Hepatocyte (in vitro differentiated cells): ENCODE measurements at regions not wholly inside any gene's neighbourhood (a gene's known extent, or its start where the extent isn't known, plus 50 kb on each side); places are given as distances from the start of the nearest gene placed in this dataset.

Source experiments
- DNase-seq: peaks from one replicate; pipeline ENCODE4 v3.0.0-alpha.2; 2016; ENCODE audit warnings: low spot score
- H2AFZ ChIP-seq: fragments of 200-600 bp; sonication (generic); 2 replicates; pipeline ENCODE4 v1.6.0; 2016; ENCODE audit warnings: antibody characterized with exemption, mild to moderate bottlenecking
- H3K27ac ChIP-seq: fragments of 200-600 bp; sonication (generic); 2 replicates; pipeline ENCODE4 v1.5.1; 2016; ENCODE audit warnings: mild to moderate bottlenecking
- H3K27me3 ChIP-seq: fragments of 200-600 bp; sonication (generic); 2 replicates; pipeline ENCODE4 v1.6.1; 2016
- H3K36me3 ChIP-seq: fragments of 200-600 bp; sonication (generic); replicated peaks from 2 replicates; pipeline ENCODE4 v1.5.1; 2016; ENCODE audit warnings: low read depth; ENCODE audit not compliant: insufficient read depth
- H3K4me1 ChIP-seq: fragments of 200-600 bp; sonication (generic); 2 replicates; pipeline ENCODE4 v1.5.1; 2016; ENCODE audit warnings: mild to moderate bottlenecking, moderate library complexity; ENCODE audit not compliant: insufficient read depth
- H3K4me2 ChIP-seq: fragments of 200-600 bp; sonication (generic); 2 replicates; pipeline ENCODE4 v1.6.0; 2016
- H3K4me3 ChIP-seq: fragments of 200-600 bp; sonication (generic); 2 replicates; pipeline ENCODE4 v1.5.1; 2016; ENCODE audit warnings: mild to moderate bottlenecking
- H3K79me2 ChIP-seq: fragments of 200-600 bp; sonication (generic); 2 replicates; pipeline ENCODE4 v1.6.0; 2017; ENCODE audit warnings: mild to moderate bottlenecking
- H3K9me2 ChIP-seq: fragments of 200-600 bp; sonication (generic); replicated peaks from 2 replicates; pipeline ENCODE4 v1.6.0; 2017; ENCODE audit warnings: mild to moderate bottlenecking; ENCODE audit not compliant: insufficient read depth
- H3K9me3 ChIP-seq: fragments of 200-600 bp; sonication (generic); 2 replicates; pipeline ENCODE4 v1.5.1; 2016; ENCODE audit warnings: low read depth, mild to moderate bottlenecking
- H4K20me1 ChIP-seq: fragments of 200-600 bp; sonication (generic); 2 replicates; pipeline ENCODE4 v1.6.0; 2016; ENCODE audit warnings: mild to moderate bottlenecking; ENCODE audit not compliant: insufficient read depth, poor library complexity, severe bottlenecking
- CTCF ChIP-seq: fragments of 200-600 bp; sonication (generic); IDR thresholded peaks from 2 replicates; pipeline ENCODE4 v1.5.1; 2016; ENCODE audit warnings: antibody characterized with exemption, mild to moderate bottlenecking; ENCODE audit not compliant: poor library complexity
- EZH2 ChIP-seq: fragments of 200-600 bp; sonication (generic); IDR thresholded peaks from 2 replicates; pipeline ENCODE4 v1.6.1; 2016; ENCODE audit warnings: antibody characterized with exemption, mild to moderate bottlenecking, borderline replicate concordance
- EZH2phosphoT487 ChIP-seq: fragments of 200-600 bp; sonication (generic); IDR thresholded peaks from one replicate; pipeline ENCODE4 v1.6.1; 2018; ENCODE audit warnings: antibody characterized with exemption, mild to moderate bottlenecking, low read depth, moderate library complexity; ENCODE audit not compliant: unreplicated experiment, severe bottlenecking
- WGBS: methylation state at CpG from one replicate; pipeline ENCODE4 v1.1.6; 2016; ENCODE audit warnings: low lambda C conversion rate; ENCODE audit errors: missing lambda C conversion rate; 5-methylcytosine and 5-hydroxymethylcytosine counted together

GRCh38 chr12:70121562-70121961, 121.7 kb upstream of the CNOT2 start:
- no peaks in the 10 kb centered on the region for H3K36me3 ChIP-seq
- TF ChIP-seq EZH2 (no peak), EZH2phosphoT487 (no peak), CTCF (no peak)
- H3K27ac ChIP-seq: no peak overlapping the region
- H4K20me1 ChIP-seq: no peaks in the 10 kb centered on the region
- no peak overlapping the region for H3K4me3 ChIP-seq
- no peaks in the 10 kb centered on the region for H3K9me3 ChIP-seq
- H3K27me3 ChIP-seq: no peaks in the 10 kb centered on the region
- no peak overlapping the region for H3K4me2 ChIP-seq
- H3K9me2 ChIP-seq: no peaks in the 10 kb centered on the region
- no peaks in the 10 kb centered on the region for H3K79me2 ChIP-seq
- WGBS: 86% methylated on average over 1 of the region's 1 CpG
- no peak for DNase-seq
- no peaks in the 10 kb centered on the region for H3K4me1 ChIP-seq
- no peak overlapping the region for H2AFZ ChIP-seq

GRCh38 chr12:70122804-70123203, 120.4 kb upstream of the CNOT2 start:
- no peak overlapping the region for H3K4me3 ChIP-seq
- DNase-seq: no peak
- no peaks in the 10 kb centered on the region for H3K27me3 ChIP-seq
- 79% methylated on average over 5 of the region's 5 CpGs for WGBS
- no peak overlapping the region for H3K27ac ChIP-seq
- H3K36me3 ChIP-seq: no peaks in the 10 kb centered on the region
- no peak overlapping the region for H3K4me2 ChIP-seq
- H3K4me1 ChIP-seq: no peaks in the 10 kb centered on the region
- no peaks in the 10 kb centered on the region for H3K9me2 ChIP-seq
- no peaks in the 10 kb centered on the region for H3K79me2 ChIP-seq
- no peaks in the 10 kb centered on the region for H3K9me3 ChIP-seq
- TF ChIP-seq EZH2phosphoT487 (no peak), EZH2 (no peak), CTCF (no peak)
- H4K20me1 ChIP-seq: no peaks in the 10 kb centered on the region
- H2AFZ ChIP-seq: no peak overlapping the region

GRCh38 chr12:70149013-70149412, 94.2 kb upstream of the CNOT2 start:
- TF ChIP-seq CTCF (no peak), EZH2 (no peak), EZH2phosphoT487 (no peak)
- WGBS: 93% methylated on average over 2 of the region's 2 CpGs
- no peaks in the 10 kb centered on the region for H3K9me2 ChIP-seq
- H2AFZ ChIP-seq: no peak overlapping the region
- H3K9me3 ChIP-seq: no peaks in the 10 kb centered on the region
- H3K4me2 ChIP-seq: no peak overlapping the region
- no peaks in the 10 kb centered on the region for H3K79me2 ChIP-seq
- H3K36me3 ChIP-seq: no peaks in the 10 kb centered on the region
- no peak for DNase-seq
- no peak overlapping the region for H3K27ac ChIP-seq
- H3K4me3 ChIP-seq: no peak overlapping the region
- no peaks in the 10 kb centered on the region for H3K27me3 ChIP-seq
- no peaks in the 10 kb centered on the region for H3K4me1 ChIP-seq
- H4K20me1 ChIP-seq: no peaks in the 10 kb centered on the region

- DNase-seq: no peak
- Histone ChIP-seq H3K4me1 (no peaks in the 10 kb centered on the region), H3K4me2 (no peak overlapping the region), H3K27ac (no peak overlapping the region), H3K27me3 (no peaks in the 10 kb centered on the region), H2AFZ (no peak overlapping the region), H4K20me1 (no peaks in the 10 kb centered on the region), H3K9me2 (no peaks in the 10 kb centered on the region), H3K9me3 (no peaks in the 10 kb centered on the region), H3K79me2 (no peaks in the 10 kb centered on the region), H3K4me3 (no peak overlapping the region), H3K36me3 (no peaks in the 10 kb centered on the region)
- no peak for TF ChIP-seq EZH2phosphoT487
- no peak for TF ChIP-seq CTCF
- no peak for TF ChIP-seq EZH2
Observed at GRCh38 chr12:70149665-70150064, 93.6 kb upstream of the CNOT2 start.
